RWPE1 (cell line): ENCODE measurements at regions not wholly inside any gene's neighbourhood (a gene's known extent, or its start where the extent isn't known, plus 50 kb on each side); places are given as distances from the start of the nearest gene placed in this dataset.

ENCODE experiments used
- CTCF ChIA-PET: fragments of 350-600 bp; sonication (Branson Sonifier 250); formaldehyde crosslinking; extraction: SDS; loops from one replicate; lab custom pipeline; 2021; lab: Yijun Ruan, JAX
- POLR2A ChIA-PET: fragments of 400-600 bp; formaldehyde crosslinking; extraction: SDS; loops from one replicate; lab custom pipeline; 2020; ENCODE audit warnings: antibody characterized with exemption; ENCODE audit not compliant: low non-redundant PET; lab: Yijun Ruan, JAX
- DNase-seq: peaks from one replicate; pipeline ENCODE4 v3.0.0; 2012; ENCODE audit warnings: low spot score
- H3K27ac ChIP-seq: fragments of 450-650 bp; 2 replicates; pipeline ENCODE4 v1.5.1; 2017
- TF ChIP-seq, protein P1 (sequence below): fragments of 450-650 bp; conservative IDR thresholded peaks from 2 replicates; pipeline ENCODE4 v1.5.1; 2017; ENCODE audit warnings: low read depth, mild to moderate bottlenecking

DNA sequence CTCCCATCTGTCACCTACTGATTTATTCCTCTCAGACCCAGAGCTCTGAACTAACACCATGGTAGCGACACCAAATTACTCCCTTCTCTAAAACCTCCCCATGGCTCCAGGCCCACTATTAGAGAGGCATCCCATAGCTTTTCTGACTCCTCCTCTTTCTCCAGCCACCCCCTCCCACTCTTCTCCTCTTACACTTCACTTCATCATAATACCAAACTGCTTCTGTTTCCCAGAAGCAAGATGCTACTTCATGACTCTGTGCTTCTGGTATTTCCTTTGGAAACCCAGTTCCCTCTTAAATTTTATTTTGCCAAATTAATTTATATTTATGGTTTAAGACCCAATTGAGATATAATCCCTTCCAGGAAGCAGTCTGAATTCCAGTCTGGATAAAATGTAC, 465.1 kb upstream of the PDZRN3 start:
- POLR2A ChIA-PET: no interaction called here
- TF ChIP-seq, protein P1, sequence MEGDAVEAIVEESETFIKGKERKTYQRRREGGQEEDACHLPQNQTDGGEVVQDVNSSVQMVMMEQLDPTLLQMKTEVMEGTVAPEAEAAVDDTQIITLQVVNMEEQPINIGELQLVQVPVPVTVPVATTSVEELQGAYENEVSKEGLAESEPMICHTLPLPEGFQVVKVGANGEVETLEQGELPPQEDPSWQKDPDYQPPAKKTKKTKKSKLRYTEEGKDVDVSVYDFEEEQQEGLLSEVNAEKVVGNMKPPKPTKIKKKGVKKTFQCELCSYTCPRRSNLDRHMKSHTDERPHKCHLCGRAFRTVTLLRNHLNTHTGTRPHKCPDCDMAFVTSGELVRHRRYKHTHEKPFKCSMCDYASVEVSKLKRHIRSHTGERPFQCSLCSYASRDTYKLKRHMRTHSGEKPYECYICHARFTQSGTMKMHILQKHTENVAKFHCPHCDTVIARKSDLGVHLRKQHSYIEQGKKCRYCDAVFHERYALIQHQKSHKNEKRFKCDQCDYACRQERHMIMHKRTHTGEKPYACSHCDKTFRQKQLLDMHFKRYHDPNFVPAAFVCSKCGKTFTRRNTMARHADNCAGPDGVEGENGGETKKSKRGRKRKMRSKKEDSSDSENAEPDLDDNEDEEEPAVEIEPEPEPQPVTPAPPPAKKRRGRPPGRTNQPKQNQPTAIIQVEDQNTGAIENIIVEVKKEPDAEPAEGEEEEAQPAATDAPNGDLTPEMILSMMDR: no peak
- CTCF ChIA-PET: no interaction called here
- no peak for DNase-seq
- H3K27ac ChIP-seq: no peak overlapping the region

DNA sequence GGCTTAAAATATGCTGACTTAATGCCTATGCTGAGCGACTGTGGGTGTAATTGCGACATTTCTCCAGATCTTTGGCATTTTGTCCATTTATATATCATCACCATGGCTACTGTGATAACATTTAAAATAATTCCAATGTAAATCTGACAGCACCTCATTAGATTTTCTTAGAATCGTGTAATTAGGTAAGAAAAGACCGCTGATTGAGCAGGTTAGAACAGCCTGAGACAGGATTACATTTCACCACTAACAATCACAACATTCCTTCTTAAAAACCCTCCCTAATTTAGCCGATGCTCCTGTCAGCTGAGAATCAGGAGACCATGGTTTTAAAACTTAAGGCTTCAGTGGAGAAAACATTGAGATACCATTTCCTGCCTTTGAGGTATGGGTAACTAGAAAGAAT, 455.3 kb upstream of the PDZRN3 start:
- ChIA-PET POLR2A (no interaction called here), CTCF (no interaction called here)
- no peak for DNase-seq
- TF ChIP-seq, protein P1: no peak
- H3K27ac ChIP-seq: no peak overlapping the region

DNA sequence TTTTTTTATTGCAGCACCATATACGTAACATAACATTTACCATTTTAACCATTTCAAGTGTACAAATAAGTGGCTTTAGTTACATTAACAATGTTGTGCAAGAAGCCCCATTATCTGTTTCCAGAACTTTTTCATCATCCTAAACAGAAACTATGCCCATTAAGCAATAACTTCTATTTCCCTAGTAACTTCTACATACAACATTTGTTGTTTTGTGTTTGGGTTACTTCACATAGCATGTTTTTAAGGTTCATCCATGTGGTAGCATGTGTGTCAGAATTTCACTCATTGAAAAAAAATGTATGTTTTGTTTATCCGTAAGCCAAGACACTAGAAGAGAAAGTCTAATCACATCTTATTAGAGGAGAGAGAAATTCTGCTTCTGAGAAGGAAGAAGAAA, 450.5 kb upstream of the PDZRN3 start:
- no peak for DNase-seq
- TF ChIP-seq, protein P1: no peak
- POLR2A ChIA-PET: no interaction called here
- H3K27ac ChIP-seq: no peak overlapping the region
- CTCF ChIA-PET: no interaction called here

DNA sequence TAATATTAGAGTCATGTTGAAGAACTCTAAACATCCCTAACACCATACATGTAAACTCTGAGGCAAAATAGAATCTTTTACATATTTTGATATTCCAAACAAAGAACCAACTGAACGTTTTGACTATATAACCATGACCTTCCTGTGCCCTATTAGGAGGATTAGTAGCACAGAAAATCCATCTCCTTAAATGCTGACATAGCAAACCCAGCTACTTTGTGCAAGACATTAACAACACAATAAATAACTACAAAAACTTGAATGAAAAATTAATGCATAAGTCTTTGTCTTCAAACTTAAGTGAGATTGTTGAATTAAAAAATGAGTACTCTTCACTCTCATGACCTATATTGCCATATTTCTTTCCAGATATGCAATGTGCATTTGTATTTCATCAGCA, 450.0 kb upstream of the PDZRN3 start:
- H3K27ac ChIP-seq: no peak overlapping the region
- POLR2A ChIA-PET: no interaction called here

DNA sequence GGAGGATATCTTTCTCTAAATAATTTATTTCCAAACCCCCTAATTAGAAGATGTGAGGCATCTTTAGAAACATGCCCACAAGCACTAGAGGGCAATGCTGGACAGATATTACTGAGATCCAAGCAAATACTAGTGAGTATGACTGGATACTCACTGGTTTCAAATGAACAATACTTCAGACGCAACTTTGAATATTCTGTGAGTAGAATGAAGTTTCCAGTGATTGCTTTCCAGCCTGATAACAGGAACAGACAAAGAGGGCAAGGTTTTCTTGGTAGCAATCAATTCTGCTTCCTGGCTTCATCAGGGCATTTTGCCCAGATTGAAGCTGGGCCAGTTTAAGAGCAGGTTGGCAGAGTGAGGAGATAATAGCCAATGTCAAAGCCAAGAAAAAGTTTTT, 442.6 kb upstream of the PDZRN3 start:
- ChIA-PET POLR2A (no interaction called here), CTCF (interaction anchor here (0.7 kb wide), 1 partner anchor 25 kb away, joined by 4 read pairs; no protein-coding TSS in a partner anchor)
- TF ChIP-seq, protein P1: no peak
- H3K27ac ChIP-seq: no peak overlapping the region
- DNase-seq: no peak

More for the DNA sequence above, 450.0 kb upstream of the PDZRN3 start:
- DNase-seq: no peak
- TF ChIP-seq, protein P1: no peak
- CTCF ChIA-PET: no interaction called here

DNA sequence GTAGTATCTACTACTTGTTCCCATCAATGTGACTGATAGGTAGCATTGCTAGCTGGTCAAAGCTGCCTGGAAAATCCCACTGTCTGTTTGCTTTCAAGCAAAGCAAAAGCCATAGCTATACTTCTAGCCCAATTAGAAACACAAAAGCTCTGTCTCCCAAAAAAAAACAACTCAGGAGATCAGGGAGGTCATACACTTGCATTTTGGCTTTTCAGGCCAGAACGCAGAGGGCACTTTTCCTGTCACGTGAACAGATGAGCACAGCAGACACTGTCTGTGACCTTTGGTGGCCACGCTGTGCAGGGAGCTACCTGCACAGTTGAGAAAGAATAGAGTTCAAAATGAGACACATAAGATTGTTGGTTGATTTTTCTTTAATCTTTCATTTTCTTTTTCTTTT, 441.7 kb upstream of the PDZRN3 start:
- ChIA-PET POLR2A (no interaction called here), CTCF (interaction anchor here (0.5 to 0.9 kb wide), 2 partner anchors 26 to 935 kb away, joined by 3 to 4 read pairs; no protein-coding TSS in a partner anchor)
- H3K27ac ChIP-seq: no peak overlapping the region
- TF ChIP-seq, protein P1: no peak
- no peak for DNase-seq
